ENCODE measurements at regions not wholly inside any gene's neighbourhood (a gene's known extent, or its start where the extent isn't known, plus 50 kb on each side); places are given as distances from the start of the nearest gene placed in this dataset.

DNA sequence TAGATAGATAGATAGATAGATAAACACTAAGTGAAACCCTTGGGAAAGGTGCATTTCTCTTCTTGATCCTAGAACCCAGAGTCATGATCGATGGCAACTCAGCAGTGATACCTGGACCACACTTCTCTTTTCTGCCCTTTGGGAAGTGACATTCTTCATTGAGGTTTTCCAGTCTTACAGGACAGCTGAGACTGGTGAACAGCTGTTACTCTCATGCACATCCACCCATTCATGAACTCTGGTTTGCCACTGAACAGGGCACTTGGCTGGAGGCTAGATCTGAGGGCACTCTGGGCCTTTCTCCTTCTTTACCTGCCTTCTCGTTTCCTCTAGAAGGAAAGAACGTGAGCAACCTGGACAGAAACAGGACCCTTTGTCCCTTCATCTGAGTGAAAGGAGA, 164.5 kb downstream of the DRD1 start:
- no peaks in the 10 kb centered on the region for H3K27me3 ChIP-seq
- intact Hi-C loops (cut with DNase I; ENCODE audit: low total_unique reads): no loop called here
- no peak overlapping the region for H3K27ac ChIP-seq
- H3K4me1 ChIP-seq: peaks cover 0 to 21% (median 5%) of the 10 kb centered on the region in 4 donors
- WGBS, 5 donors: 73 to 88% (median 82%) methylated on average over 3 of the region's 3 CpGs
- no peak for TF ChIP-seq POLR2AphosphoS5 (IDR thresholded peaks at IDR 0.05)
- no peak for TF ChIP-seq POLR2A (IDR thresholded peaks at IDR 0.05)
- TF ChIP-seq CTCF (IDR thresholded peaks at IDR 0.05): no peak
- no peak for TF ChIP-seq EP300 (IDR thresholded peaks at IDR 0.05)
- H3K4me3 ChIP-seq: no peak overlapping the region
- H3K9me3 ChIP-seq: no peaks in the 10 kb centered on the region
- no peak for DNase-seq
- no peaks in the 10 kb centered on the region for H3K36me3 ChIP-seq

DNA sequence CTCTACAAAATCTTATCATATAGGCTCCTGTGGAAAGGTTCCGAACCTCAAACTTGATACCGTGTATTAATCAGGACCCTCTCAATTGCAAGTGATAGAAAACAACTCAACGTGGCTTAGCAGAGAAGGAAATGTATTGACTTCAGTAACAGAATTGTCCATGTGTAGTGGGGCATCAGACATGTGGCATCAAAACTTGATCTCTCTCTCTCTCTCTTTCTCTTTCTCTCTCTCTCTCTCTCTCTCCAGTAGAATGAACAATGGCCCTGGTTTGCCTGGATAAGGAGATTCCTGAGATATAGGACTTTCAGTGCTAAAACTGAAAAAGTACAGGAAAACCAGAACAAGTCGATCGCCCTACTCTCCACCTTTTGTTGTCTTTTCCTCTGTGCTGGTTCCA, 168.2 kb downstream of the DRD1 start:
- DNase-seq: no peak
- H3K27me3 ChIP-seq: no peaks in the 10 kb centered on the region
- intact Hi-C loops (cut with DNase I; ENCODE audit: low total_unique reads): no loop called here
- 48 to 69% (median 61%) methylated on average over 5 of the region's 5 CpGs for WGBS, 5 donors
- H3K4me3 ChIP-seq: no peak overlapping the region
- no peaks in the 10 kb centered on the region for H3K36me3 ChIP-seq
- no peak overlapping the region for H3K27ac ChIP-seq
- H3K4me1 ChIP-seq: peaks cover 0 to 9% (median 4%) of the 10 kb centered on the region in 4 donors
- no peak for TF ChIP-seq POLR2AphosphoS5 (IDR thresholded peaks at IDR 0.05)
- no peak for TF ChIP-seq CTCF (IDR thresholded peaks at IDR 0.05)
- no peak for TF ChIP-seq EP300 (IDR thresholded peaks at IDR 0.05)
- TF ChIP-seq POLR2A (IDR thresholded peaks at IDR 0.05): no peak
- H3K9me3 ChIP-seq: no peaks in the 10 kb centered on the region

DNA sequence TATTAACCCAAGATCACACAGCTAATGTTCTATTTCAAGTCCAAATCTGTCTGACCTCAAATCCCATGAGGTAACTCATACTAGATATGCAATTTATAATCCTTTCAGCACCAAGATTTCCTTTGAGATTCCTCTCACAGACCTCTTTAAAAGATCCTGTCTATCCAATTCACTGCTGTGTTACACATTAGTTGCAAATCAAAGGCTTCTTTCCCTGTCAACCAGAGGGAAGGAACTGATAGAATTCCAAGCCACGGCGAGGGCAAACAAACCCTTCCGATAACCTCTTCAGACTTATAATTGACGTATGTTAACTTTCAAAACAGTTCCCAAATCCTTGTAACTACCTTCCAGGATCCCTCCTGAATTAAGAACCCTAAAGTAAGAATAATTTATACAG, 168.9 kb downstream of the DRD1 start:
- Histone ChIP-seq H3K9me3 (no peaks in the 10 kb centered on the region), H3K27me3 (no peaks in the 10 kb centered on the region), H3K4me1 (peaks cover 0 to 9% (median 4%) of the 10 kb centered on the region in 4 donors), H3K36me3 (no peaks in the 10 kb centered on the region), H3K4me3 (no peak overlapping the region), H3K27ac (no peak overlapping the region)
- TF ChIP-seq CTCF (IDR thresholded peaks at IDR 0.05) (no peak), EP300 (IDR thresholded peaks at IDR 0.05) (no peak), POLR2AphosphoS5 (IDR thresholded peaks at IDR 0.05) (no peak)
- WGBS, 5 donors: 27 to 53% (median 39%) methylated on average over 4 of the region's 4 CpGs
- peak; percentile 12 to 40 for DNase-seq
- intact Hi-C loops (cut with DNase I; ENCODE audit: low total_unique reads): no loop called here

DNA sequence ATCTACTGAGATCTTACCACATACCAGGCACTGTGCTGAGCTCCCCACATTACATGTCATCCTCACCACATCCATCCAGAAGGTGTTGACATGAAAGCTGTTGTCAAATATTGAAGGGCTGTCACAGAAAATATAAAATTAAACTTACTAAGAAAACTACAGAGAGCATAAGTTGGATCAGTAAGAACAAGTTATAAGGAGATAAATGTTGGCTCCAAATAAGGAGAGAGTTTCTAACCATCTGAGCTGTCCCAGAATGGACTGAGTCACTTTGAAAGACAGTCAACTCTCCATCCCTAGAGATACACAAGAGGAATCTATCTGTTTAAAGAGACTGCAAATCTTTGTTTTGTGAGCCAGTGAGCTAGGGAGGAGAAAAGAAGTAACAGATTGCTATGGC, 169.8 kb downstream of the DRD1 start:
- Histone ChIP-seq H3K36me3 (no peaks in the 10 kb centered on the region), H3K27me3 (no peaks in the 10 kb centered on the region), H3K27ac (no peak overlapping the region), H3K9me3 (no peaks in the 10 kb centered on the region), H3K4me3 (no peak overlapping the region), H3K4me1 (peaks cover 0 to 9% (median 4%) of the 10 kb centered on the region in 4 donors)
- no peak for TF ChIP-seq EP300 (IDR thresholded peaks at IDR 0.05)
- intact Hi-C loops (cut with DNase I; ENCODE audit: low total_unique reads): no loop called here
- DNase-seq: no peak

DNA sequence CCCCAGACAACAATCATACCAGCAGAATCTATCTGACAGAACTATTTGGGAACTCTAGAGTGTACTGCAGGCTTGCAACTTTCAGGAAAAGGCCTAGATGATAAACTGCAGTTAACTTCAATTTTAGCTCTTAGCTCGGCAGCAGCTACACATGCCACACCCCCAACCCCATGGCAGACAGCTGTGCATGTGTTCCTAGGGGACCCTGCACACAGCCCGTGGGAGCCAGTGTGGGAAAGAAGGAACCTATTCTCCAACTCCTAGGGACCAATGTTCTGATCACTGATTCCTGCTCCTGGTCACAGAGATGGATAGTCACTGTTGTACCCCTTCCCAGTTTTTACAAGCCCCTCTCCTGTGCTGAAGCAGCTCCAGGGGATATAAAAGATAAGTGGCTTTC, 179.6 kb downstream of the DRD1 start:
- no peak for TF ChIP-seq POLR2AphosphoS5 (IDR thresholded peaks at IDR 0.05)
- no peak for TF ChIP-seq EP300 (IDR thresholded peaks at IDR 0.05)
- no peak for TF ChIP-seq CTCF (IDR thresholded peaks at IDR 0.05)
- TF ChIP-seq POLR2A (IDR thresholded peaks at IDR 0.05): no peak
- intact Hi-C loops (cut with DNase I; ENCODE audit: low total_unique reads): no loop called here
- Histone ChIP-seq H3K27ac (no peak overlapping the region), H3K4me3 (no peak overlapping the region), H3K36me3 (no peaks in the 10 kb centered on the region), H3K9me3 (no peaks in the 10 kb centered on the region), H3K27me3 (no peaks in the 10 kb centered on the region), H3K4me1 (no peaks in the 10 kb centered on the region)
- no peak for DNase-seq
- 24 to 54% (median 45%) methylated on average over 2 of the region's 2 CpGs for WGBS, 5 donors
